Skin of body (tissue), 1 donor: ENCODE measurements at regions not wholly inside any gene's neighbourhood (a gene's known extent, or its start where the extent isn't known, plus 50 kb on each side); places are given as distances from the start of the nearest gene placed in this dataset.

Experiments
- DNase-seq: peaks from one replicate; lab custom pipeline; 2025; lab: John Stamatoyannopoulos, UW

GRCh38 chr2:166568409-166568808 is 74.4 kb upstream of the SCN7A start:
- DNase-seq: no peak

GRCh38 chr2:166565501-166565900 is 71.5 kb upstream of the SCN7A start:
- DNase-seq: no peak

GRCh38 chr2:166563894-166564293 is 69.8 kb upstream of the SCN7A start:
- no peak for DNase-seq

- DNase-seq: no peak
These were observed 66.0 kb upstream of the SCN7A start for GRCh38 chr2:166560022-166560421.

- no peak for DNase-seq
These were observed 56.9 kb upstream of the SCN7A start for GRCh38 chr2:166550923-166551322.

- DNase-seq: no peak
These were observed 51.4 kb upstream of the SCN7A start for GRCh38 chr2:166545473-166545872.
